K562 (cell line): ENCODE measurements at regions not wholly inside any gene's neighbourhood (a gene's known extent, or its start where the extent isn't known, plus 50 kb on each side); places are given as distances from the start of the nearest gene placed in this dataset.

Source experiments
- ATAC-seq: fragments of 200-7000 bp; cut with Tn5 transposase; 3 replicates; pipeline ENCODE4 v1.9.1; 2020; ENCODE audit warnings: moderate library complexity
- BruUV-seq: library from RNA; stranded (reverse); fragments of 400-500 nt; replicated peaks from 2 replicates; lab custom pipeline; 2021; lab: Mats Ljungman, UMichigan
- CTCF ChIA-PET: fragments of 300-600 bp; formaldehyde crosslinking; extraction: SDS; loops from one replicate; lab custom pipeline; 2021; ENCODE audit warnings: low intra/inter-chr PET ratio; lab: Yijun Ruan, JAX
- POLR2A ChIA-PET: fragments of 300-600, 350-650 bp; sonication (Branson Sonifier 250); formaldehyde crosslinking; extraction: SDS; loops from one replicate; lab custom pipeline; 2021; ENCODE audit warnings: antibody characterized with exemption, inconsistent platforms; lab: Yijun Ruan, JAX
- DNase-seq, 4 experiments: peaks; one replicate each; pipeline versions ENCODE4 v3.0.0 to v3.0.0-alpha.2; 2011 to 2018; ENCODE audit warnings: low spot score in 3 of 4, mixed read lengths in 3 of 4; ENCODE audit errors: extremely low read depth in 1 of 4
- FAIRE-seq: peaks from 2 replicates; lab custom pipeline; 2011; peaks lifted over from hg19 to GRCh38; lab: Jason Lieb, UNC
- H2AFZ ChIP-seq: 2 replicates; pipeline ENCODE4 v1.6.0; 2011; ENCODE audit warnings: low read depth, low read length, control low read depth, inconsistent platforms
- H3K27ac ChIP-seq: fragments of 200-600 bp; 3 replicates; pipeline ENCODE4 v1.8.0; 2011; ENCODE audit warnings: low read depth, mild to moderate bottlenecking, control low read depth, inconsistent platforms, low read length, moderate library complexity, mixed read lengths; ENCODE audit errors: extremely low read depth
- H3K27me3 ChIP-seq, 2 experiments: fragments of 300-600 bp in 1 of 2; 2 replicates in 1 of 2; 3 replicates in 1 of 2; pipeline versions ENCODE4 v1.6.0 to v1.8.0; 2011; ENCODE audit warnings: inconsistent platforms in 2 of 2, low read length in 2 of 2, mild to moderate bottlenecking in 1 of 2, mixed read lengths in 1 of 2, moderate library complexity in 1 of 2; ENCODE audit not compliant: control insufficient read depth in 2 of 2, insufficient read depth in 2 of 2
- H3K36me3 ChIP-seq: fragments of 300-600 bp; 3 replicates; pipeline ENCODE4 v1.8.0; 2011; ENCODE audit warnings: mild to moderate bottlenecking, low read length, inconsistent platforms; ENCODE audit not compliant: control insufficient read depth, insufficient read depth
- H3K4me1 ChIP-seq, 2 experiments: fragments of 200-600 bp in 1 of 2; replicated peaks in 1 of 2; 2 replicates in 1 of 2; 3 replicates in 1 of 2; pipeline versions ENCODE4 v1.5.1 to v1.8.0; 2011; ENCODE audit warnings: inconsistent platforms in 2 of 2, low read length in 2 of 2, mild to moderate bottlenecking in 1 of 2, mixed read lengths in 1 of 2, moderate library complexity in 1 of 2; ENCODE audit not compliant: control insufficient read depth in 2 of 2, insufficient read depth in 2 of 2
- H3K4me2 ChIP-seq: 2 replicates; pipeline ENCODE4 v1.6.1; 2011; ENCODE audit warnings: low read length, control low read depth, inconsistent platforms, mixed read lengths; ENCODE audit not compliant: insufficient read depth
- H3K4me3 ChIP-seq: fragments of 200-600 bp; sonication (generic), shearing (Covaris generic); 2 replicates; pipeline ENCODE4 v1.5.1; 2016; ENCODE audit warnings: control low read depth, inconsistent platforms
- H3K79me2 ChIP-seq: fragments of 200-600 bp; 3 replicates; pipeline ENCODE4 v1.8.0; 2011; ENCODE audit warnings: low read length, inconsistent platforms; ENCODE audit not compliant: control insufficient read depth, insufficient read depth
- H3K9ac ChIP-seq, 2 experiments: 2 replicates each; pipeline versions ENCODE4 v1.6.0 to v1.6.1; 2011; ENCODE audit warnings: low read depth in 2 of 2, low read length in 2 of 2, control low read depth in 1 of 2, inconsistent platforms in 1 of 2, mild to moderate bottlenecking in 1 of 2, mixed read lengths in 1 of 2; ENCODE audit not compliant: insufficient read depth in 1 of 2
- H3K9me1 ChIP-seq: one replicate; pipeline ENCODE4 v1.6.0; 2011; ENCODE audit warnings: inconsistent platforms, mild to moderate bottlenecking, low read length, moderate library complexity; ENCODE audit not compliant: control insufficient read depth, insufficient read depth
- H3K9me3 ChIP-seq: replicated peaks from 2 replicates; pipeline ENCODE4 v1.5.1; 2011; ENCODE audit warnings: low read depth, low read length, inconsistent platforms; ENCODE audit not compliant: control insufficient read depth, insufficient read depth
- H4K20me1 ChIP-seq: replicated peaks from 2 replicates; pipeline ENCODE4 v1.6.1; 2011; ENCODE audit warnings: low read length, inconsistent platforms, mixed read lengths; ENCODE audit not compliant: control insufficient read depth, insufficient read depth
- CREB1 ChIP-seq, 2 experiments: sonication (generic) in 1 of 2; formaldehyde crosslinking in 1 of 2; IDR thresholded peaks; 2 replicates each; pipeline versions ENCODE4 v1.6.1 to v1.8.0; 2012 to 2022; ENCODE audit warnings: inconsistent platforms in 1 of 2, mild to moderate bottlenecking in 1 of 2, missing genetic modification reagents in 1 of 2, moderate library complexity in 1 of 2
- DMBX1 ChIP-seq: fragments of 250-450 bp; sonication (Bioruptor Pico); IDR thresholded peaks from 2 replicates; pipeline ENCODE4 v1.8.0; 2022; ENCODE audit warnings: inconsistent platforms, mild to moderate bottlenecking, moderate library complexity, borderline replicate concordance
- HMG20B ChIP-seq: fragments of 250-450 bp; sonication (Bioruptor Pico); IDR thresholded peaks from 2 replicates; pipeline ENCODE4 v1.5.0; 2021; ENCODE audit warnings: mild to moderate bottlenecking
- MEF2D ChIP-seq: conservative IDR thresholded peaks from 2 replicates; pipeline ENCODE4 v1.6.1; 2016; ENCODE audit warnings: low read depth, missing genetic modification characterization, missing compliant biosample characterization
- MYNN ChIP-seq, 2 experiments: sonication (generic); formaldehyde crosslinking in 1 of 2; IDR thresholded peaks; 2 replicates each; pipeline versions ENCODE4 v1.5.0 to v1.6.1; 2016 to 2020; ENCODE audit warnings: antibody characterized with exemption in 1 of 2, missing genetic modification reagents in 1 of 2
- ZNF449 ChIP-seq: fragments of 250-450 bp; sonication (Bioruptor Pico); IDR thresholded peaks from 2 replicates; pipeline ENCODE4 v1.8.0; 2022; ENCODE audit warnings: moderate library complexity, mild to moderate bottlenecking, inconsistent platforms
- WGBS: fragments of 100-300 bp; shearing (Covaris generic); methylation state at CpG from one replicate; pipeline ENCODE4 v1.1.6; 2016; ENCODE audit warnings: low coverage, mixed read lengths; ENCODE audit not compliant: insufficient coverage; ENCODE audit errors: missing lambda C conversion rate; 5-methylcytosine and 5-hydroxymethylcytosine counted together
- in situ Hi-C: fragments of 300-500 bp; cut with MboI; formaldehyde crosslinking; loops from 4 replicates; pipeline ENCODE4 v1.15.0; 2018; ENCODE audit warnings: inconsistent platforms, mixed read lengths
- intact Hi-C: fragments of 100-400 bp; cut with micrococcal nuclease; formaldehyde crosslinking; loops from 2 replicates; pipeline ENCODE4 v1.14.2; 2022

GRCh38 chr4:91909963-91910362 lies 393.8 kb upstream of the GRID2 start:
- no peak for TF ChIP-seq DMBX1 (CRISPR knock-in tag)
- TF ChIP-seq ZNF449 (CRISPR knock-in tag): no peak
- TF ChIP-seq HMG20B (CRISPR knock-in tag): no peak
- TF ChIP-seq MEF2D: no peak
- no peak for TF ChIP-seq MYNN (IDR thresholded peaks at IDR 0.05)
- no peak for TF ChIP-seq MYNN (CRISPR knock-in tag; IDR thresholded peaks at IDR 0.05)
- no peak for TF ChIP-seq CREB1 (IDR thresholded peaks at IDR 0.05)
- no peak for TF ChIP-seq CREB1 (CRISPR knock-in tag; IDR thresholded peaks at IDR 0.05)
- WGBS: 0% methylated on average over 2 of the region's 2 CpGs
- Histone ChIP-seq H4K20me1 (no peaks in the 10 kb centered on the region), H3K9me3 (no peaks in the 10 kb centered on the region), H3K4me1 (no peaks in the 10 kb centered on the region), H3K79me2 (no peaks in the 10 kb centered on the region), H3K36me3 (no peaks in the 10 kb centered on the region), H3K4me3 (no peak overlapping the region), H3K4me2 (no peak overlapping the region), H3K27me3 (no peaks in the 10 kb centered on the region), H3K9me1 (no peaks in the 10 kb centered on the region), H2AFZ (no peak overlapping the region), H3K9ac (no peak overlapping the region), H3K27ac (no peak overlapping the region)
- DNase-seq (no peak), ATAC-seq (no peak), FAIRE-seq (no peak)
- ChIA-PET CTCF (no interaction called here), POLR2A (no interaction called here)
- BruUV-seq: no TSS peak
- intact Hi-C loops: no loop called here
- in situ Hi-C loops: no loop called here
